Fibroblast of skin of back (primary cell): ENCODE measurements at regions not wholly inside any gene's neighbourhood (a gene's known extent, or its start where the extent isn't known, plus 50 kb on each side); places are given as distances from the start of the nearest gene placed in this dataset.

ENCODE experiments used
- DNase-seq: peaks from one replicate; pipeline ENCODE4 v3.0.0-alpha.2; 2013

DNA sequence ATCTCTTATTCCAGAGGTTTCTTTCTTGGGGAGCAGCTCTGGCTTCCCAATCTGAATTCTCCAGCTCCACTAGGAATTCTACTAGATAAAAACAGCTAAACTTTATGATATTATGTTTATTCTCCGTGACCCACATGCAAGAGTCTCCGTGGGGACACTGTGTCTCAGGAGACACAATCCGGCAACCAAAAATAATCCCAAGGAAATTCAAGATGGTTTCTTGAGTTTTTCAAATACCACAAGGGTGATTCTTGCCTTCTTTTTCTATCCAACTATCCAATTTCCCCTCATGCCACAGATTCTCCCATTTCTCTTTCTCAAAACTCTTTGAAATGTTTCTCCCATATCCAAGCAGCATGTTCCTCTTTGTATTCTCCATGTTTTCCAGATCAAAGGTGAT lies 103.1 kb downstream of the FAS start:
- peak; percentile 54 for DNase-seq

- no peak for DNase-seq
Observed at GRCh38 chr10:89092981-89093380, 102.4 kb downstream of the FAS start.

DNA sequence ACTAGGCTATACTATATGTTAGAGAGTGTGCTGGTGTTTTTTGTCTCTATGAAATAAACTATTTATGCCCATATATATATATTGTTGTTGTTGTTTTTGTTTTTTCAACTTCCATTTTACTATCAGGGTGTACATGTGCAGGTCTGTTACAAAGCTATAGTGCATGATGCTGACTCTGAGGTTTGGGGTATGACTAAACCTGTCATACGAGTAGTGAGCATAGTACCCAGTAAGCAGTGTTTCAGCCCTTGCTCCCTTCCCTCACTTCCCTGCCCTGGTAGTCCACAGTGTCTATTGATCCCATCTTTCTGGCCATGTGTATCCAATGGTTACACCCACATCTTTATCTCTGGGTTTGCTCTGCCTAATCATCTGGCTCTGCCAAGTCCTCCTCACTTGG lies 101.8 kb downstream of the FAS start:
- DNase-seq: no peak

- DNase-seq: peak; percentile 43
Observed at GRCh38 chr10:89091496-89091895, 100.9 kb downstream of the FAS start.

DNA sequence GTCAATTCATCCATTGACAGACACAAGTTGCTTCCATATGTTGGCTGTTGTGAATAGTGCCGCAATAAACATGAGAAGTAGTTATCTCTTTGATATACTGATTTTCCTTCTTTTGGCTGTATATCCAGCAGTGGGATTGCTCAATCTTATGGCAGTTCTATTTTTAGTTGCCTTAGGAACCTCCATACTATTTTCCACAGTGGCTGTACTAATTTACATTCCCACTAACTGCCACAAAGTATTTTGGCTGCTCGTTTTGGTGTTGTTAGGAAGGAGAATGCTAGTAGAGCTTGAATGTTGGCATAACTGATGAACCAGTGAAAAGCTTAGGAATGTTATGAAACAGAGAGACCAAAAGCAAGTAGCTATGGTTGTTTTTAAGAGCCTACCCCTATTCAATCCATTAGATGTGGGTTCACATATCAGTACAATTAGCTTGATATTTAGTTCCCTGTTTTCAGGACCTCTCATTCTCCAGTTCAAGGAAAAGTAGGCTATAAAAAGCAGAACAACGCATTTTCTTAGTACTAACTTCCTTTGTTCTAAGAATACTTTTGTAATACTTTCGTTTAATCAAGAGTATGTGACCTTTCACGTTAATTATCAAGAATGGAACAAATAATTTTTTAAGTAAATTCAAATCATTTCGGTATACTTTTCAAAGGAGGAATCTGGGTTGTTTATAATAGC lies 100.3 kb downstream of the FAS start:
- peak; percentile 44 for DNase-seq

GRCh38 chr10:89086801-89087521 lies 96.4 kb downstream of the FAS start:
- peak; percentile 98 for DNase-seq

GRCh38 chr10:89085153-89085552 lies 94.6 kb downstream of the FAS start:
- peak; percentile 13 for DNase-seq

DNA sequence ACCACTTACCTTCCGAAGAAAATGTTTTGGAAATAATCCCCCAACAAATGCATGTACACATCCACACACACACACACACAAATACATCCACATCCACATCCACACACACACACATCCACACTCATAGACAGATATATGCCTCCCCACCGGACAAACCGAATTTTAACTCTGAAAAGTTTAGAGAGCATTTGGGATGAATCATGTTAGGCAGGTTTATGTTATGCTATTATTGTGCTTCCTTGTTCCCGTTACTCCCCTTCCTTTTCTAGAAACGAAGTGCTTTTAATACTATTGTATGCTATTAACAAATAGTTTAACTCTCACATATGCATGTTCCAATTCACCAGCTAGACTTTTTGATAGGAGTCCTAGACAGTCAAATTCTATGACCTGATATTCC lies 91.5 kb downstream of the FAS start:
- DNase-seq: no peak

DNA sequence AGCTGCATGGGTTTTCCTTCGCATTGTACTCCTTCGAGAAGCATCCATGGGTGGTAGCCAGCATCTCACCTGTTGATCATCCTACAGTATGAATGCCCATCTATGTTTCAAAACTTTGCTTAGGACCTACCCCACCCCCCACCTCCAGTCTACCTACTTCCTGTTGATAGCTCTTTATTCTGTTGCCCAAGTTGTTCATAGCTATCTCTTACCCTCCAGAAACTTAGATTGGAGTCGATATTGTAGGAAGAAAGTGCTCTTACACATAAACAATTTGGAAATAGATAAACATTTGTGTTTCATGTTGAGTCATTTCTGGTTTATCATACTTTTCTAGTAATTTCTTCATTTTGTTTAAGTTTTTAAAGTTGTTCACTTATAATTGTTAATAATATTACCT lies 90.1 kb downstream of the FAS start:
- DNase-seq: no peak

DNA sequence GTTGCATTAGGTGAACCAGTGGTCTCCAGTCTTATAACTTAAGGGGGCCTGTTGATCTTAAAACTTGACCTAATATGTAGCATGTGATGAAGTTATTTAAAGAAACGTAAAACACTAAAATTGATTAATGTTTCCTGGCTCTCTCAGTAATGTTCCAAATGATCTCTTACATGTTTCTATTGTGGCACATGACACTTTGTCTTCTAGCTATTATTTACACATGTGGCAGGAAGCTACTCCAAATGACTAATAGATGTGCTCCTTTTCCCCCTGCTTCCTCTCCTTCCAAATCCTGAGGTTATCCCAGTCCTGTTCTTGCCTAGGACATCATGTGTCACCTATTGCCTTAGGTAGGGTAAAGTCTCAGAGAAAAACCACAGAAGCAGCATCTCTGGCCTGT lies 89.4 kb downstream of the FAS start:
- DNase-seq: peak; percentile 41

- peak; percentile 76 for DNase-seq
Observed at GRCh38 chr10:89078724-89079672, 88.4 kb downstream of the FAS start.

DNA sequence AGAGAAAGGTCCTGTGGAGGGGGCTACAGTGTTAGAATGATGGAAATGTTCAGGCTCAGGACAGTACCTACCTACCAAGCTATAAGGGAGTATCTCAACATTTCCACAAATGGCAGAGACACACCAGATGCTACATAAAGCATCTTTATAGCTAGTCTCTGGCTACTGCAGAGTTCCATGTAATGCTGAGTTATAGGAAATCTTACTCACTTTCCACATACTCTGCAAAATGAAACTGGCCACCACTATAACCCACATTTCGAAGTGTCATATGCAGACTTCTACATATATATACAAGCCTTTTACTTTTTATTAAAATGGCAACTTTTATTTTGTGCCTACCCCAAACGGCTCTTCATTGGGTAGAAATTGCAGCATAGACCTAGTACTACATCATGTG lies 85.5 kb downstream of the FAS start:
- DNase-seq: no peak

GRCh38 chr10:89075631-89076030 lies 85.0 kb downstream of the FAS start:
- DNase-seq: no peak

- DNase-seq: peak; percentile 5
Observed at GRCh38 chr10:89074120-89074519, 83.5 kb downstream of the FAS start.

DNA sequence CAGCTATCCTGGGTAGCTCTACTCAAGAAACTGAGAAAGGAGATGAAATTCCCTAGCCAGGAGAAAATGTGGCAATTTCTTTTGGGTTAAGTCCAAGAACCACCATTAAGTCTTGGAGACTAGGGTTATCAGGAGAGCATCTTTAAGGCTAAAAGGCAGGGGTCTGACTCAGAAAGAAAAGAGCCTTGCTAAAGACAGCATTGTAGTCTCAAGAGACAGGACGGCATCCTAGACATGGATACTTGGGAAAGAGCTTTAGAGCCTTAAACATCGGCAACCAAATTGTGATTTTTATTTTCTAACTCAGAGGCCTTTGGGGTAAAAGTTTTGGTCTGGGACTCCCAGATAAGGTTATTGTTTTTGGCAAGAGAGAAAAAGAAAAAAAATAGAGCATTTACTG lies 83.1 kb downstream of the FAS start:
- peak; percentile 45 for DNase-seq

- no peak for DNase-seq
Observed at GRCh38 chr10:89069589-89069988, 79.0 kb downstream of the FAS start.
